ENCODE measurements at regions not wholly inside any gene's neighbourhood (a gene's known extent, or its start where the extent isn't known, plus 50 kb on each side); places are given as distances from the start of the nearest gene placed in this dataset.

GRCh38 chr6:15082708-15083107 is 163.2 kb upstream of the JARID2 start:
- DNase-seq = no peak
- H3K4me3 ChIP-seq (ENCODE audit: low read depth, low read length) = no peak overlapping the region
- TF ChIP-seq CTCF (IDR thresholded peaks at IDR 0.05; ENCODE audit: low read depth, low read length, missing control alignments) = no peak
- no peaks in the 10 kb centered on the region for H3K36me3 ChIP-seq (replicated peaks)
- H3K27me3 ChIP-seq (replicated peaks) = no peaks in the 10 kb centered on the region
- H3K27ac ChIP-seq = no peak overlapping the region
- in situ Hi-C loops (cut with HindIII; ENCODE audit: low pct_ligation_motif_present, low sequenced_read_pairs) = no loop called here

DNA sequence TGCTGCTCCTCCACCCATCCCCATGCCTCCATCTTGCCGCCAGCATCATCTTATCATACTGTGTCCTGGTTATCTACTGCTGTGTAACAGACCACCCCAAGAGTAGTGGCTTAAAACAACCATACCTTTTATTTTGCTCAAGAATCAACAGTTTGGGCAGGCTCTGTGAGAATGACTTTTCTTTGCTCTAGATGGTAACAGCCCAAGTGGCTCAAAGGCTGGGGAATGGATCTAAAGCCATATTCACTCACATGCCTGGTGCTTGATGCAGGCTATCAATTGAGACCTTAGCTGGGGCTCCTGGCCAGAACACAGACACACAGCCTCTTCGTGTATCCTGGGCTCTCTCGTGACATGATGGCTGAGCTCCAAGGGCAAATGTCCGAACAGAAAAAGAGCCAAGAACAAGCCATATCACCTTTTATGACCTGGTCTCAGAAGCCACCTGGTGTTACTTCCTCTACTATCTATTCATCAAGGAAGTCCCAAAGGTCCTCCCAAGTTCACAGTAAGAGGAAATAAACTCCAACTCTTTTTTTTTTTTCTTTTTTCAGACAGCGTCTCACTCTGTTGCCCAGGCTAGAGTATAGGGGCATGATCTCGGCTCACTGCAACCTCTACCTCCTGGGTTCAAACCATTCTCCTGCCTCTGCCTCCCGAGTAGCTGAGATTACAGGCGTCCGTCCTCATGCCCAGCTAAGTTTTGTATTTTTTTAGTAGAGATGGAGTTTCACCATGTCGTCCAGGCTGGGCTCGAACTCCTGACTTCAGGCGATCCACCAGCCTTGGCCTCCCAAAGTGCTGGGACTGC is 159.3 kb upstream of the JARID2 start:
- TF ChIP-seq CTCF (IDR thresholded peaks at IDR 0.05; ENCODE audit: low read depth, low read length, missing control alignments) = no peak
- H3K36me3 ChIP-seq (replicated peaks) = no peaks in the 10 kb centered on the region
- H3K4me3 ChIP-seq (ENCODE audit: low read depth, low read length) = no peak overlapping the region
- H3K27ac ChIP-seq = no peak overlapping the region
- no peak for DNase-seq
- no peaks in the 10 kb centered on the region for H3K27me3 ChIP-seq (replicated peaks)
- in situ Hi-C loops (cut with HindIII; ENCODE audit: low pct_ligation_motif_present, low sequenced_read_pairs) = no loop called here

DNA sequence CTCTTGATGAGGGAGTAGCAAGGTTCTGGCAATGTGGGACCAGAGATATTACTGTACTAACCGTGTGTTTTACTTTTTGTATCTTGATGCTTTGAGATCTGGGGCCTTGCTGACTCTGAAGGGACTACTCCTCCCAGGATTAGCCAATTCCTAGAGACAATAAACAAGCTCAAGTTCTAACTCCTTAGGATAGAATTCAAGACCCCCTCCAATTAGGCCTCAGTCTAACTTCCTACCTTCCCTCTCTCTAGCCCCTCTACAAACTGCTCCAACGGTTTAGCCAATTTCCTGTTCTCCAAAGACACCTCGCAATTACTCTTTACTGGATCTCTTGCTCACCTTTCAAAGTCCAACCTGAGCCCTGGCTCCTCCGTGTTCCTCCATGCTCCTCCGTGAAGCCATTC is 158.7 kb upstream of the JARID2 start:
- DNase-seq = no peak
- in situ Hi-C loops (cut with HindIII; ENCODE audit: low pct_ligation_motif_present, low sequenced_read_pairs) = no loop called here
- no peak overlapping the region for H3K4me3 ChIP-seq (ENCODE audit: low read depth, low read length)
- H3K27ac ChIP-seq = no peak overlapping the region
- no peaks in the 10 kb centered on the region for H3K36me3 ChIP-seq (replicated peaks)
- TF ChIP-seq CTCF (IDR thresholded peaks at IDR 0.05; ENCODE audit: low read depth, low read length, missing control alignments) = no peak
- H3K27me3 ChIP-seq (replicated peaks) = no peaks in the 10 kb centered on the region

- in situ Hi-C loops (cut with HindIII; ENCODE audit: low pct_ligation_motif_present, low sequenced_read_pairs) = no loop called here
- Histone ChIP-seq H3K27me3 (replicated peaks) (no peaks in the 10 kb centered on the region), H3K36me3 (replicated peaks) (no peaks in the 10 kb centered on the region), H3K27ac (no peak overlapping the region), H3K4me3 (ENCODE audit: low read depth, low read length) (no peak overlapping the region)
- no peak for TF ChIP-seq CTCF (IDR thresholded peaks at IDR 0.05; ENCODE audit: low read depth, low read length, missing control alignments)
- no peak for DNase-seq
These were observed 156.8 kb upstream of the JARID2 start for GRCh38 chr6:15088904-15089568.

GRCh38 chr6:15089569-15090144 is 156.2 kb upstream of the JARID2 start:
- no peak for TF ChIP-seq CTCF (IDR thresholded peaks at IDR 0.05; ENCODE audit: low read depth, low read length, missing control alignments)
- in situ Hi-C loops (cut with HindIII; ENCODE audit: low pct_ligation_motif_present, low sequenced_read_pairs) = no loop called here
- no peak overlapping the region for H3K4me3 ChIP-seq (ENCODE audit: low read depth, low read length)
- DNase-seq = no peak
- H3K27ac ChIP-seq = no peak overlapping the region
- H3K27me3 ChIP-seq (replicated peaks) = no peaks in the 10 kb centered on the region
- no peaks in the 10 kb centered on the region for H3K36me3 ChIP-seq (replicated peaks)
